HEK293T (cell line): ENCODE measurements at regions not wholly inside any gene's neighbourhood (a gene's known extent, or its start where the extent isn't known, plus 50 kb on each side); places are given as distances from the start of the nearest gene placed in this dataset.

Experiments used
- CTCF ChIA-PET: fragments of 350-600 bp; formaldehyde crosslinking; extraction: SDS; loops from one replicate; lab custom pipeline; 2021; ENCODE audit warnings: antibody characterized with exemption, inconsistent platforms; lab: Yijun Ruan, JAX
- POLR2A ChIA-PET: fragments of 350-600 bp; formaldehyde crosslinking; extraction: SDS; loops from one replicate; lab custom pipeline; 2020; ENCODE audit warnings: antibody characterized with exemption, inconsistent platforms; lab: Yijun Ruan, JAX
- DNase-seq: peaks from one replicate; pipeline ENCODE4 v3.0.0; 2012; ENCODE audit warnings: mixed read lengths; ENCODE audit errors: extremely low spot score
- ARNT ChIP-seq: fragments of 450-650 bp; IDR thresholded peaks from 2 replicates; pipeline ENCODE4 v1.6.1; 2017; ENCODE audit warnings: mild to moderate bottlenecking
- BHLHE40 ChIP-seq: fragments of 450-650 bp; IDR thresholded peaks from 2 replicates; pipeline ENCODE4 v1.6.1; 2016; ENCODE audit warnings: mild to moderate bottlenecking, moderate library complexity, borderline replicate concordance
- CTBP1 ChIP-seq: fragments of 450-650 bp; IDR thresholded peaks from 2 replicates; pipeline ENCODE4 v1.6.1; 2016; ENCODE audit warnings: borderline replicate concordance
- ELF4 ChIP-seq: fragments of 450-650 bp; IDR thresholded peaks from 2 replicates; pipeline ENCODE4 v1.6.1; 2017; ENCODE audit warnings: antibody characterized with exemption
- FOXA1 ChIP-seq: fragments of 450-650 bp; IDR thresholded peaks from 2 replicates; pipeline ENCODE4 v1.6.1; 2016; ENCODE audit warnings: mild to moderate bottlenecking
- FOXK2 ChIP-seq: fragments of 450-650 bp; IDR thresholded peaks from 2 replicates; pipeline ENCODE4 v1.6.1; 2016; ENCODE audit warnings: mild to moderate bottlenecking
- FOXM1 ChIP-seq: fragments of 450-650 bp; IDR thresholded peaks from 2 replicates; pipeline ENCODE4 v1.6.1; 2017; ENCODE audit warnings: mild to moderate bottlenecking, borderline replicate concordance
- HDGF ChIP-seq: fragments of 450-650 bp; IDR thresholded peaks from 2 replicates; pipeline ENCODE4 v1.6.1; 2017; ENCODE audit warnings: antibody characterized with exemption, borderline replicate concordance
- L3MBTL2 ChIP-seq: fragments of 450-650 bp; conservative IDR thresholded peaks from 2 replicates; pipeline ENCODE4 v1.6.1; 2016; ENCODE audit warnings: mild to moderate bottlenecking
- LEF1 ChIP-seq: fragments of 450-650 bp; IDR thresholded peaks from 2 replicates; pipeline ENCODE4 v1.6.1; 2017; ENCODE audit warnings: mild to moderate bottlenecking, borderline replicate concordance
- NFRKB ChIP-seq: fragments of 450-650 bp; IDR thresholded peaks from 2 replicates; pipeline ENCODE4 v1.6.1; 2016; ENCODE audit warnings: mild to moderate bottlenecking, moderate library complexity
- PKNOX1 ChIP-seq: fragments of 450-650 bp; IDR thresholded peaks from 2 replicates; pipeline ENCODE4 v1.6.1; 2016
- SP1 ChIP-seq: fragments of 450-650 bp; IDR thresholded peaks from 2 replicates; pipeline ENCODE4 v1.6.1; 2017
- SUZ12 ChIP-seq: fragments of 450-650 bp; IDR thresholded peaks from 2 replicates; pipeline ENCODE4 v1.6.1; 2016; ENCODE audit warnings: mild to moderate bottlenecking
- TARDBP ChIP-seq: fragments of 450-650 bp; IDR thresholded peaks from 2 replicates; pipeline ENCODE4 v1.6.1; 2016
- ZNF384 ChIP-seq: fragments of 450-650 bp; IDR thresholded peaks from 2 replicates; pipeline ENCODE4 v1.6.1; 2016

- ChIA-PET CTCF (no interaction called here), POLR2A (no interaction called here)
- DNase-seq = no peak
- no peak for TF ChIP-seq NFRKB
- no peak for TF ChIP-seq FOXA1
- no peak for TF ChIP-seq FOXK2
- TF ChIP-seq LEF1 = no peak
- TF ChIP-seq ZNF384 = no peak
- TF ChIP-seq ELF4 = no peak
- no peak for TF ChIP-seq TARDBP
- no peak for TF ChIP-seq ARNT
- no peak for TF ChIP-seq SP1
- no peak for TF ChIP-seq PKNOX1
Observed at GRCh38 chr5:31137676-31138075, 55.8 kb upstream of the CDH6 start.

- no peak for DNase-seq
- ChIA-PET POLR2A (no interaction called here), CTCF (no interaction called here)
- TF ChIP-seq L3MBTL2 = no peak
- TF ChIP-seq LEF1 = no peak
- TF ChIP-seq FOXA1 = no peak
- TF ChIP-seq ZNF384 = no peak
- no peak for TF ChIP-seq ARNT
- no peak for TF ChIP-seq SP1
- TF ChIP-seq ELF4 = no peak
Observed at GRCh38 chr5:31135542-31135941, 57.9 kb upstream of the CDH6 start.

GRCh38 chr5:31133488-31133887 is 60.0 kb upstream of the CDH6 start:
- ChIA-PET POLR2A (no interaction called here), CTCF (no interaction called here)
- no peak for TF ChIP-seq ELF4
- no peak for TF ChIP-seq FOXM1
- no peak for TF ChIP-seq NFRKB
- TF ChIP-seq PKNOX1 = no peak
- TF ChIP-seq SUZ12 = no peak
- TF ChIP-seq SP1 = no peak
- TF ChIP-seq HDGF = no peak
- TF ChIP-seq LEF1 = no peak
- TF ChIP-seq TARDBP = no peak
- TF ChIP-seq FOXA1 = no peak
- no peak for TF ChIP-seq ZNF384
- no peak for TF ChIP-seq ARNT
- TF ChIP-seq BHLHE40 = no peak
- no peak for TF ChIP-seq L3MBTL2
- no peak for DNase-seq

GRCh38 chr5:31131381-31131891 is 62.0 kb upstream of the CDH6 start:
- CTCF ChIA-PET = no interaction called here
- DNase-seq = no peak
- TF ChIP-seq TARDBP = no peak
- TF ChIP-seq HDGF = no peak
- no peak for TF ChIP-seq BHLHE40
- no peak for TF ChIP-seq ELF4
- no peak for TF ChIP-seq NFRKB
- no peak for TF ChIP-seq L3MBTL2
- TF ChIP-seq FOXA1 = no peak
- no peak for TF ChIP-seq SUZ12
- POLR2A ChIA-PET = no interaction called here

- no peak for TF ChIP-seq L3MBTL2
- no peak for TF ChIP-seq SP1
- no peak for DNase-seq
- POLR2A ChIA-PET = no interaction called here
- CTCF ChIA-PET = no interaction called here
Observed at GRCh38 chr5:31130676-31131075, 62.8 kb upstream of the CDH6 start.

GRCh38 chr5:31124651-31125305 is 68.7 kb upstream of the CDH6 start:
- no peak for DNase-seq
- POLR2A ChIA-PET = no interaction called here
- CTCF ChIA-PET = interaction anchor here (0.6 kb wide), 1 partner anchor 660 kb away, joined by 3 read pairs; no protein-coding TSS in a partner anchor
- TF ChIP-seq SP1 = no peak
- TF ChIP-seq FOXA1 = no peak
- no peak for TF ChIP-seq ZNF384
- no peak for TF ChIP-seq TARDBP
- no peak for TF ChIP-seq NFRKB
- no peak for TF ChIP-seq PKNOX1
- TF ChIP-seq BHLHE40 = no peak
- TF ChIP-seq FOXK2 = no peak
- TF ChIP-seq CTBP1 = no peak
- TF ChIP-seq L3MBTL2 = no peak
- TF ChIP-seq HDGF = no peak
- TF ChIP-seq ARNT = no peak
- TF ChIP-seq LEF1 = no peak
- TF ChIP-seq SUZ12 = no peak
- TF ChIP-seq FOXM1 = no peak
- no peak for TF ChIP-seq ELF4

- POLR2A ChIA-PET = no interaction called here
- CTCF ChIA-PET = interaction anchor here (0.6 kb wide), 1 partner anchor 659 kb away, joined by 3 read pairs; no protein-coding TSS in a partner anchor
- no peak for DNase-seq
Observed at GRCh38 chr5:31124026-31124425, 69.5 kb upstream of the CDH6 start.

More at GRCh38 chr5:31124026-31124425, 69.5 kb upstream of the CDH6 start:
- TF ChIP-seq FOXA1 (no peak), SP1 (no peak), ZNF384 (no peak), BHLHE40 (no peak), FOXK2 (no peak), PKNOX1 (no peak), L3MBTL2 (no peak), LEF1 (no peak), TARDBP (no peak), CTBP1 (no peak), NFRKB (no peak), HDGF (no peak), FOXM1 (no peak), SUZ12 (no peak), ELF4 (no peak), ARNT (no peak)
